Upper lobe of left lung (tissue), 4 donors: ENCODE measurements at regions not wholly inside any gene's neighbourhood (a gene's known extent, or its start where the extent isn't known, plus 50 kb on each side); places are given as distances from the start of the nearest gene placed in this dataset.
"Not testable (repeated sequence)": the region's sequence is repeated elsewhere in the genome, so short reads cannot be mapped to it uniquely, and the experiment has no call there.

Experiments used
- EP300 ChIP-seq, 4 donors: sonication (generic); formaldehyde crosslinking; IDR thresholded peaks; one replicate each; pipeline ENCODE4 v1.5.1; 2017; ENCODE audit warnings: antibody characterized with exemption in 4 of 4, control low read depth in 2 of 4
- POLR2A ChIP-seq, 4 donors: fragments of 450-650 bp; IDR thresholded peaks; one replicate each; pipeline ENCODE4 v1.5.1; 2016 to 2017; ENCODE audit warnings: antibody characterized with exemption in 4 of 4, mild to moderate bottlenecking in 2 of 4
- POLR2AphosphoS5 ChIP-seq, 2 donors: sonication (generic); formaldehyde crosslinking; IDR thresholded peaks; one replicate each; pipeline ENCODE4 v1.5.1; 2017; ENCODE audit warnings: antibody characterized with exemption in 2 of 2

- not testable (repeated sequence) for TF ChIP-seq EP300, POLR2A, POLR2AphosphoS5 (IDR thresholded peaks at IDR 0.05)
These were observed 1425.9 kb downstream of the FOXD4L5 start for GRCh38 chr9:63859090-63859474.
